RWPE1 (cell line): ENCODE measurements at regions not wholly inside any gene's neighbourhood (a gene's known extent, or its start where the extent isn't known, plus 50 kb on each side); places are given as distances from the start of the nearest gene placed in this dataset.

ENCODE experiments used
- CTCF ChIA-PET: fragments of 350-600 bp; sonication (Branson Sonifier 250); formaldehyde crosslinking; extraction: SDS; loops from one replicate; lab custom pipeline; 2021; lab: Yijun Ruan, JAX
- POLR2A ChIA-PET: fragments of 400-600 bp; formaldehyde crosslinking; extraction: SDS; loops from one replicate; lab custom pipeline; 2020; ENCODE audit warnings: antibody characterized with exemption; ENCODE audit not compliant: low non-redundant PET; lab: Yijun Ruan, JAX
- DNase-seq: peaks from one replicate; pipeline ENCODE4 v3.0.0; 2012; ENCODE audit warnings: low spot score
- H3K27ac ChIP-seq: fragments of 450-650 bp; 2 replicates; pipeline ENCODE4 v1.5.1; 2017
- CTCF ChIP-seq: fragments of 450-650 bp; conservative IDR thresholded peaks from 2 replicates; pipeline ENCODE4 v1.5.1; 2017; ENCODE audit warnings: low read depth, mild to moderate bottlenecking

- CTCF ChIA-PET, result no interaction called here
- TF ChIP-seq CTCF, result no peak
- DNase-seq, result no peak
- H3K27ac ChIP-seq, result no peak overlapping the region
- POLR2A ChIA-PET, result no interaction called here
Measured at GRCh38 chr12:87679251-87679650, 349.9 kb downstream of the C12orf50 start.

GRCh38 chr12:87678453-87678852 lies 350.7 kb downstream of the C12orf50 start:
- POLR2A ChIA-PET, result no interaction called here
- no peak for DNase-seq
- CTCF ChIA-PET, result no interaction called here
- no peak for TF ChIP-seq CTCF
- no peak overlapping the region for H3K27ac ChIP-seq

GRCh38 chr12:87676731-87677130 lies 352.5 kb downstream of the C12orf50 start:
- no peak for DNase-seq
- TF ChIP-seq CTCF, result no peak
- no peak overlapping the region for H3K27ac ChIP-seq
- CTCF ChIA-PET, result no interaction called here
- POLR2A ChIA-PET, result no interaction called here

- no peak overlapping the region for H3K27ac ChIP-seq
- ChIA-PET CTCF (no interaction called here), POLR2A (no interaction called here)
- no peak for DNase-seq
- no peak for TF ChIP-seq CTCF
Measured at GRCh38 chr12:87671757-87672156, 357.4 kb downstream of the C12orf50 start.

- no peak overlapping the region for H3K27ac ChIP-seq
- CTCF ChIA-PET, result no interaction called here
- no peak for TF ChIP-seq CTCF
- DNase-seq, result no peak
- POLR2A ChIA-PET, result no interaction called here
Measured at GRCh38 chr12:87670448-87670847, 358.8 kb downstream of the C12orf50 start.

GRCh38 chr12:87667378-87667777 lies 361.8 kb downstream of the C12orf50 start:
- H3K27ac ChIP-seq, result no peak overlapping the region
- ChIA-PET CTCF (no interaction called here), POLR2A (no interaction called here)
- peak; percentile 16 for DNase-seq
- TF ChIP-seq CTCF, result no peak; the same call in 1 of the 2 replicates
